ENCODE measurements at regions not wholly inside any gene's neighbourhood (a gene's known extent, or its start where the extent isn't known, plus 50 kb on each side); places are given as distances from the start of the nearest gene placed in this dataset.

- no peaks in the 10 kb centered on the region for H3K4me1 Mint-ChIP-seq
- Histone ChIP-seq H3K4me3 (replicated peaks in 1 of 3; ENCODE audit: low read depth in 2 of 3, low read length in 3 of 3) (no peak overlapping the region), H4K20me1 (ENCODE audit: insufficient read depth, low read length) (no peaks in the 10 kb centered on the region), H3K4me2 (replicated peaks; ENCODE audit: extremely low read depth, low read length, poor library complexity, severe bottlenecking) (no peak overlapping the region), H3K36me3 (replicated peaks in 1 of 2; ENCODE audit: control insufficient read depth in 1 of 2, insufficient read depth in 2 of 2, low read length in 2 of 2) (no peaks in the 10 kb centered on the region), H3K79me2 (ENCODE audit: insufficient read depth, low read length) (no peaks in the 10 kb centered on the region), H3K27ac (ENCODE audit: low read depth in 1 of 2, low read length in 2 of 2) (no peak overlapping the region), H2AFZ (ENCODE audit: insufficient read depth, low read depth, low read length, poor library complexity, severe bottlenecking) (no peak overlapping the region), H3K4me1 (ENCODE audit: control insufficient read depth in 1 of 2, insufficient read depth in 2 of 2, low read length in 2 of 2) (no peaks in the 10 kb centered on the region), H3K27me3 (ENCODE audit: control insufficient read depth in 2 of 2, insufficient read depth in 2 of 2, low read length in 2 of 2) (no peaks in the 10 kb centered on the region), H3K9me3 (replicated peaks in 1 of 2; ENCODE audit: control insufficient read depth in 1 of 2, insufficient read depth in 1 of 2, low read length in 2 of 2) (peaks cover 0 to 4% of the 10 kb centered on the region in 2 donors), H3K9ac (ENCODE audit: insufficient read depth, low read length, poor library complexity, severe bottlenecking) (no peak overlapping the region)
- H3K27me3 Mint-ChIP-seq (ENCODE audit: low read depth in 3 of 3): no peaks in the 10 kb centered on the region
- peaks cover 2 to 17% (median 7%) of the 10 kb centered on the region in 7 donors for H3K9me3 Mint-ChIP-seq
- no peak overlapping the region for H3K27ac Mint-ChIP-seq
- no peak for DNase-seq
- H3K36me3 Mint-ChIP-seq: no peaks in the 10 kb centered on the region
- no peak for TF ChIP-seq CTCF (IDR thresholded peaks at IDR 0.05)
- intact Hi-C loops (cut with micrococcal nuclease): no loop called here
- 100% methylated on average over 4 of the region's 5 CpGs for WGBS (ENCODE audit: insufficient coverage)
- no peak overlapping the region for H3K4me3 Mint-ChIP-seq
These were observed 225.3 kb downstream of the LACC1 start for GRCh38 chr13:44104969-44105368.

GRCh38 chr13:44106266-44107152, 226.8 kb downstream of the LACC1 start:
- no peaks in the 10 kb centered on the region for H3K36me3 ChIP-seq (replicated peaks in 1 of 2; ENCODE audit: control insufficient read depth in 1 of 2, insufficient read depth in 2 of 2, low read length in 2 of 2)
- no peaks in the 10 kb centered on the region for H3K4me1 ChIP-seq (ENCODE audit: control insufficient read depth in 1 of 2, insufficient read depth in 2 of 2, low read length in 2 of 2)
- no peak overlapping the region for H2AFZ ChIP-seq (ENCODE audit: insufficient read depth, low read depth, low read length, poor library complexity, severe bottlenecking)
- H3K27me3 Mint-ChIP-seq (ENCODE audit: low read depth in 3 of 3): no peaks in the 10 kb centered on the region
- H3K27ac ChIP-seq (ENCODE audit: low read depth in 1 of 2, low read length in 2 of 2): no peak overlapping the region
- no peak overlapping the region for H3K27ac Mint-ChIP-seq
- no peaks in the 10 kb centered on the region for H3K27me3 ChIP-seq (ENCODE audit: control insufficient read depth in 2 of 2, insufficient read depth in 2 of 2, low read length in 2 of 2)
- intact Hi-C loops (cut with micrococcal nuclease): no loop called here
- H3K9me3 Mint-ChIP-seq: peaks cover 2 to 17% (median 7%) of the 10 kb centered on the region in 7 donors
- no peak overlapping the region for H3K4me3 Mint-ChIP-seq
- H3K4me3 ChIP-seq (replicated peaks in 1 of 3; ENCODE audit: low read depth in 2 of 3, low read length in 3 of 3): no peak overlapping the region
- no peaks in the 10 kb centered on the region for H3K79me2 ChIP-seq (ENCODE audit: insufficient read depth, low read length)
- H3K36me3 Mint-ChIP-seq: no peaks in the 10 kb centered on the region
- H3K9ac ChIP-seq (ENCODE audit: insufficient read depth, low read length, poor library complexity, severe bottlenecking): no peak overlapping the region
- no peak overlapping the region for H3K4me2 ChIP-seq (replicated peaks; ENCODE audit: extremely low read depth, low read length, poor library complexity, severe bottlenecking)
- no peaks in the 10 kb centered on the region for H3K4me1 Mint-ChIP-seq
- DNase-seq: no peak
- H4K20me1 ChIP-seq (ENCODE audit: insufficient read depth, low read length): no peaks in the 10 kb centered on the region
- 88% methylated on average over 3 of the region's 6 CpGs for WGBS (ENCODE audit: insufficient coverage)
- peaks cover 0 to 4% of the 10 kb centered on the region in 2 donors for H3K9me3 ChIP-seq (replicated peaks in 1 of 2; ENCODE audit: control insufficient read depth in 1 of 2, insufficient read depth in 1 of 2, low read length in 2 of 2)
- no peak for TF ChIP-seq CTCF (IDR thresholded peaks at IDR 0.05)
